ENCODE measurements at regions not wholly inside any gene's neighbourhood (a gene's known extent, or its start where the extent isn't known, plus 50 kb on each side); places are given as distances from the start of the nearest gene placed in this dataset.

GRCh38 chr4:112836895-112837294, 200.0 kb downstream of the LARP7 start:
- TF ChIP-seq CTCF (conservative IDR thresholded peaks at IDR 0.05), result no peak
- no peak for TF ChIP-seq ZFX (IDR thresholded peaks at IDR 0.05)
